RWPE1 (cell line): ENCODE measurements at regions not wholly inside any gene's neighbourhood (a gene's known extent, or its start where the extent isn't known, plus 50 kb on each side); places are given as distances from the start of the nearest gene placed in this dataset.

ENCODE experiments used
- CTCF ChIA-PET: fragments of 350-600 bp; sonication (Branson Sonifier 250); formaldehyde crosslinking; extraction: SDS; loops from one replicate; lab custom pipeline; 2021; lab: Yijun Ruan, JAX
- POLR2A ChIA-PET: fragments of 400-600 bp; formaldehyde crosslinking; extraction: SDS; loops from one replicate; lab custom pipeline; 2020; ENCODE audit warnings: antibody characterized with exemption; ENCODE audit not compliant: low non-redundant PET; lab: Yijun Ruan, JAX
- DNase-seq: peaks from one replicate; pipeline ENCODE4 v3.0.0; 2012; ENCODE audit warnings: low spot score
- H3K27ac ChIP-seq: fragments of 450-650 bp; 2 replicates; pipeline ENCODE4 v1.5.1; 2017
- CTCF ChIP-seq: fragments of 450-650 bp; conservative IDR thresholded peaks from 2 replicates; pipeline ENCODE4 v1.5.1; 2017; ENCODE audit warnings: low read depth, mild to moderate bottlenecking

GRCh38 chr1:4984841-4985240 is 330.4 kb downstream of the AJAP1 start:
- CTCF ChIA-PET, result interaction anchor here (0.8 kb wide), 1 partner anchor 49 kb away, joined by 4 read pairs; no protein-coding TSS in a partner anchor
- TF ChIP-seq CTCF, result no peak
- POLR2A ChIA-PET, result no interaction called here

DNA sequence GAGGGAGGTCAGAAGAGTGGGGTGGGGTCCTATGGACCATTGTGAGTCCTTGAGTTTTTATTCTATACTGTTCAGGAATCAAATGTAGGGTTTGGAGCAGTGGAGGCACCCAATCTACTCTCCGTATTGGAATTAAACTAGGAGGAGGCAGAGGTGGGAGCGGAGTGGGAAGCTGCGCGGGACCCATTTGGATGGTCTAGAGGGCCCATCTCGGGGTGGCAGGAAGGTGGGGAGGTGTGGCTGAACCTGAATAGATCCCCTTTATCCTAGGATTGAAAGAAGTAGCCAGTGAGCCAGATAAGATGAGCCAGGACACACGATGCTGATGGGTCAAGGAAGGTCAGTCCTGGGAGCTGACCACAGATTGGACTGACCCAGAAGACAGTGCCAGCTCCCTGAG is 325.8 kb downstream of the AJAP1 start:
- no peak overlapping the region for H3K27ac ChIP-seq
- CTCF ChIA-PET, result interaction anchor here (0.6 kb wide), 1 partner anchor 108 kb away, joined by 4 read pairs; no protein-coding TSS in a partner anchor
- DNase-seq, result no peak
- POLR2A ChIA-PET, result no interaction called here
- TF ChIP-seq CTCF, result no peak

More at GRCh38 chr1:4984841-4985240, 330.4 kb downstream of the AJAP1 start:
- no peak for DNase-seq
- H3K27ac ChIP-seq, result no peak overlapping the region

- ChIA-PET CTCF (no interaction called here), POLR2A (no interaction called here)
- TF ChIP-seq CTCF, result no peak
- no peak overlapping the region for H3K27ac ChIP-seq
- no peak for DNase-seq
Observed at GRCh38 chr1:4978660-4979390, 324.4 kb downstream of the AJAP1 start.

GRCh38 chr1:4977701-4978100 is 323.3 kb downstream of the AJAP1 start:
- ChIA-PET CTCF (no interaction called here), POLR2A (no interaction called here)
- DNase-seq, result no peak
- H3K27ac ChIP-seq, result no peak overlapping the region
- TF ChIP-seq CTCF, result no peak

DNA sequence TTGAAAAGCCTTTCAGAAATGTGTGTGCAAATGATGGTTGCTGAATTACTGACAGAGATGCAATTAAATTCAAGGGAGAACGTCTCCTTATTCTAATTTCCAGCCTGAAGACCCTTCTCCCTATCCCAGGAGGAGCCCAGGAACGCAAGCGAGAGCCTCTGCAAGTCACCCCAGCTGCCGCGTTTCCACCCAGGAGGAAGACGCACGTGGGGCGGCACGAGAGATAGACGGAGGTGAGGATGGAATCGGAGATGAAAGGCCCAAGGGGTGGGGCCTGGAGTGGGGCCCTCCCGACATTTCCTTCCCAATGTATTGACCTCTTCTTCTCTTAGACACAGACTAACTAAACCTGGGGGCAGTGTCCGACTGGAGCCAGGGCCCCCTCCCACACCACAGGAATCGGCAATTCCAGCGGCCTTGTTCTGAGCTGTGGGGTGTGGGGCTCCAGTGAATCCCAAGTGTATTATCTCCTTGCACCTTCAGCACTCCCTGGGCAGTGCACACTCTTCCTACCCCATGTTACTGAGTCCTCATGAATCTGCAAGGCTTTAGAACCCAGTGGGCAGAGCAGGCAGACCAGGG is 322.5 kb downstream of the AJAP1 start:
- ChIA-PET POLR2A (no interaction called here), CTCF (no interaction called here)
- DNase-seq, result no peak
- TF ChIP-seq CTCF, result no peak
- H3K27ac ChIP-seq, result no peak overlapping the region

GRCh38 chr1:4975856-4976255 is 321.4 kb downstream of the AJAP1 start:
- TF ChIP-seq CTCF, result no peak
- CTCF ChIA-PET, result interaction anchor here (0.6 kb wide), 1 partner anchor 231 kb away, joined by 3 read pairs; no protein-coding TSS in a partner anchor

More at GRCh38 chr1:4975856-4976255, 321.4 kb downstream of the AJAP1 start:
- no peak overlapping the region for H3K27ac ChIP-seq
- POLR2A ChIA-PET, result no interaction called here
- DNase-seq, result no peak
